ENCODE measurements at regions not wholly inside any gene's neighbourhood (a gene's known extent, or its start where the extent isn't known, plus 50 kb on each side); places are given as distances from the start of the nearest gene placed in this dataset.
"Not testable (repeated sequence)": the region's sequence is repeated elsewhere in the genome, so short reads cannot be mapped to it uniquely, and the experiment has no call there.

- DNase-seq (ENCODE audit: low read depth in 4 of 4, low spot score in 1 of 4): no peak
These were observed 769.8 kb upstream of the NECTIN3 start for GRCh38 chr3:110301781-110302180.

- DNase-seq (ENCODE audit: low read depth in 4 of 4, low spot score in 1 of 4): no peak
These were observed 764.4 kb upstream of the NECTIN3 start for GRCh38 chr3:110307065-110307809.

- DNase-seq (ENCODE audit: low read depth in 4 of 4, low spot score in 1 of 4): no peak
These were observed 760.1 kb upstream of the NECTIN3 start for GRCh38 chr3:110311541-110311940.

GRCh38 chr3:110314512-110315114, 757.0 kb upstream of the NECTIN3 start:
- peak; percentile 7 to 33 (median 22) for DNase-seq (ENCODE audit: low read depth in 4 of 4, low spot score in 1 of 4)

GRCh38 chr3:110318108-110318507, 753.5 kb upstream of the NECTIN3 start:
- no peak for DNase-seq (ENCODE audit: low read depth in 4 of 4, low spot score in 1 of 4)

GRCh38 chr3:110323349-110323748, 748.3 kb upstream of the NECTIN3 start:
- DNase-seq (ENCODE audit: low read depth in 4 of 4, low spot score in 1 of 4): no peak

GRCh38 chr3:110324171-110324705, 747.4 kb upstream of the NECTIN3 start:
- DNase-seq (ENCODE audit: low read depth in 4 of 4, low spot score in 1 of 4): no peak

GRCh38 chr3:110327870-110328269, 743.7 kb upstream of the NECTIN3 start:
- no peak for DNase-seq (ENCODE audit: low read depth in 4 of 4, low spot score in 1 of 4)

GRCh38 chr3:110331562-110331961, 740.1 kb upstream of the NECTIN3 start:
- not testable (repeated sequence) for DNase-seq (ENCODE audit: low read depth in 4 of 4, low spot score in 1 of 4)

GRCh38 chr3:110332629-110333028, 739.0 kb upstream of the NECTIN3 start:
- no peak for DNase-seq (ENCODE audit: low read depth in 4 of 4, low spot score in 1 of 4)

- no peak for DNase-seq (ENCODE audit: low read depth in 4 of 4, low spot score in 1 of 4)
These were observed 730.6 kb upstream of the NECTIN3 start for GRCh38 chr3:110341047-110341446.

- DNase-seq (ENCODE audit: low read depth in 4 of 4, low spot score in 1 of 4): no peak
These were observed 728.2 kb upstream of the NECTIN3 start for GRCh38 chr3:110343376-110343775.

- DNase-seq (ENCODE audit: low read depth in 4 of 4, low spot score in 1 of 4): no peak
These were observed 727.7 kb upstream of the NECTIN3 start for GRCh38 chr3:110343945-110344344.

GRCh38 chr3:110344487-110344886, 727.1 kb upstream of the NECTIN3 start:
- DNase-seq (ENCODE audit: low read depth in 4 of 4, low spot score in 1 of 4): no peak

GRCh38 chr3:110344897-110345767, 726.5 kb upstream of the NECTIN3 start:
- no peak for DNase-seq (ENCODE audit: low read depth in 4 of 4, low spot score in 1 of 4)

- no peak for DNase-seq (ENCODE audit: low read depth in 4 of 4, low spot score in 1 of 4)
These were observed 722.3 kb upstream of the NECTIN3 start for GRCh38 chr3:110349295-110349694.

GRCh38 chr3:110352841-110353604, 718.6 kb upstream of the NECTIN3 start:
- DNase-seq (ENCODE audit: low read depth in 4 of 4, low spot score in 1 of 4): no peak

- no peak for DNase-seq (ENCODE audit: low read depth in 4 of 4, low spot score in 1 of 4)
These were observed 708.9 kb upstream of the NECTIN3 start for GRCh38 chr3:110362751-110363150.

GRCh38 chr3:110367289-110367688, 704.3 kb upstream of the NECTIN3 start:
- DNase-seq (ENCODE audit: low read depth in 4 of 4, low spot score in 1 of 4): not testable (repeated sequence)

GRCh38 chr3:110375751-110376518, 695.7 kb upstream of the NECTIN3 start:
- DNase-seq (ENCODE audit: low read depth in 4 of 4, low spot score in 1 of 4): no peak
